BJ (cell line): ENCODE measurements at regions not wholly inside any gene's neighbourhood (a gene's known extent, or its start where the extent isn't known, plus 50 kb on each side); places are given as distances from the start of the nearest gene placed in this dataset.

Experiments
- CTCF ChIA-PET: fragments of 350-600 bp; formaldehyde crosslinking; extraction: SDS; loops from one replicate; lab custom pipeline; 2021; ENCODE audit warnings: antibody characterized with exemption, inconsistent platforms; lab: Yijun Ruan, JAX
- POLR2A ChIA-PET: fragments of 300-600 bp; sonication (Branson Sonifier 250); formaldehyde crosslinking; extraction: SDS; loops from one replicate; lab custom pipeline; 2021; ENCODE audit warnings: antibody characterized with exemption; lab: Charles Lee
- DNase-seq: peaks from one replicate; pipeline ENCODE4 v3.0.0-alpha.2; 2011; ENCODE audit warnings: low read depth
- H3K27me3 ChIP-seq: 2 replicates; pipeline ENCODE4 v1.6.0; 2011; ENCODE audit warnings: low read length; ENCODE audit not compliant: control insufficient read depth, insufficient read depth
- H3K36me3 ChIP-seq: 2 replicates; pipeline ENCODE4 v1.5.1; 2011; ENCODE audit warnings: low read length; ENCODE audit not compliant: control insufficient read depth, insufficient read depth
- H3K4me3 ChIP-seq: 2 replicates; pipeline ENCODE4 v1.5.1; 2011; ENCODE audit warnings: low read depth, mild to moderate bottlenecking, control low read depth, low read length
- TF ChIP-seq, protein P1 (sequence below): IDR thresholded peaks from 2 replicates; pipeline ENCODE4 v1.5.1; 2011; ENCODE audit warnings: low read depth, mild to moderate bottlenecking, control low read depth, inconsistent platforms, low read length, moderate library complexity; ENCODE audit not compliant: insufficient read depth

GRCh38 chr1:194047206-194047605 is 860.8 kb upstream of the B3GALT2 start:
- ChIA-PET CTCF (no interaction called here), POLR2A (no interaction called here)
- H3K36me3 ChIP-seq = no peaks in the 10 kb centered on the region
- H3K27me3 ChIP-seq = no peaks in the 10 kb centered on the region
- DNase-seq = no peak
- no peak overlapping the region for H3K4me3 ChIP-seq
- TF ChIP-seq, protein P1, sequence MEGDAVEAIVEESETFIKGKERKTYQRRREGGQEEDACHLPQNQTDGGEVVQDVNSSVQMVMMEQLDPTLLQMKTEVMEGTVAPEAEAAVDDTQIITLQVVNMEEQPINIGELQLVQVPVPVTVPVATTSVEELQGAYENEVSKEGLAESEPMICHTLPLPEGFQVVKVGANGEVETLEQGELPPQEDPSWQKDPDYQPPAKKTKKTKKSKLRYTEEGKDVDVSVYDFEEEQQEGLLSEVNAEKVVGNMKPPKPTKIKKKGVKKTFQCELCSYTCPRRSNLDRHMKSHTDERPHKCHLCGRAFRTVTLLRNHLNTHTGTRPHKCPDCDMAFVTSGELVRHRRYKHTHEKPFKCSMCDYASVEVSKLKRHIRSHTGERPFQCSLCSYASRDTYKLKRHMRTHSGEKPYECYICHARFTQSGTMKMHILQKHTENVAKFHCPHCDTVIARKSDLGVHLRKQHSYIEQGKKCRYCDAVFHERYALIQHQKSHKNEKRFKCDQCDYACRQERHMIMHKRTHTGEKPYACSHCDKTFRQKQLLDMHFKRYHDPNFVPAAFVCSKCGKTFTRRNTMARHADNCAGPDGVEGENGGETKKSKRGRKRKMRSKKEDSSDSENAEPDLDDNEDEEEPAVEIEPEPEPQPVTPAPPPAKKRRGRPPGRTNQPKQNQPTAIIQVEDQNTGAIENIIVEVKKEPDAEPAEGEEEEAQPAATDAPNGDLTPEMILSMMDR = no peak

DNA sequence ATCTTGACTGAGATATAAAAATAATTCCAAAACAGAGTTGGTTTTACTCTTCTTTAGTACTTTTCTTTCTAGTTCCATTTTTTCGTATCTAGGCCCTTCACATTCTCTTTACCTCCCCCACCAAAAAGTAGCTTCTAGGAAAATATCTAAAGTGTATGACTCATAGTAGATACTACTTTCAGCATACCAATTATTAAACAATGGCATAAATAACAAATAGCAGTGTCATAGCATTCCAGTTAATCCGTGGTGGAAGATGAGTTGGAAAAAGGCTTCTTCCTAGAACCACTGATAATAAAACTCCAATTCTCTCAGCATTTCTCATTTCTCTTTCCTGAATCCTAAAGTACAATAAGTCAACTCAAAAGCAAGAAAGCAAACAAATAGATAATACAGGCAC is 859.0 kb upstream of the B3GALT2 start:
- Histone ChIP-seq H3K36me3 (no peaks in the 10 kb centered on the region), H3K4me3 (no peak overlapping the region), H3K27me3 (no peaks in the 10 kb centered on the region)
- ChIA-PET POLR2A (no interaction called here), CTCF (interaction anchor here (1.0 kb wide), 1 partner anchor 17 kb away, joined by 3 read pairs; no protein-coding TSS in a partner anchor)
- DNase-seq = no peak
- TF ChIP-seq, protein P1 = no peak

DNA sequence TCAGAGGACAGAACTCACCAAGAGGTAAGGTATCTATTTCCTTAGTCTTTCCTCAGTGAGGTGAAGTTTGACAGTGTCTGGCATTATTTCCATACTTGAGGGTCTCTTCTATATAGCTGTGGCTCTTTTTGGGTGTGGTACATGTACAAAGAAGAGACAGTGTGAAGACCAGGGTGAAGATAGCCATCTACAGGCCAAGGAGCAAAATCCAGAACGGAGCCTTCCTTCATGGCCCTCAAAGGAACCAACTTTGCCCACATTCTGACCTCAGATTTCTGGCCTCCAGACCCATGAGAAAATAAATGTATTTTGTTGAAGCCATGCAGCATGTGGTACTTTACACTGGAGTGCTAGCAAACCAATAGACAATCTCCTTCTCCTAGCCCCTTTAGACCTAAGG is 858.5 kb upstream of the B3GALT2 start:
- TF ChIP-seq, protein P1 = no peak
- ChIA-PET CTCF (interaction anchor here (0.6 kb wide), 1 partner anchor 619 kb away, joined by 3 read pairs; no protein-coding TSS in a partner anchor), POLR2A (no interaction called here)
- H3K27me3 ChIP-seq = no peaks in the 10 kb centered on the region
- H3K4me3 ChIP-seq = no peak overlapping the region
- DNase-seq = no peak
- H3K36me3 ChIP-seq = no peaks in the 10 kb centered on the region

- Histone ChIP-seq H3K27me3 (no peaks in the 10 kb centered on the region), H3K4me3 (no peak overlapping the region), H3K36me3 (no peaks in the 10 kb centered on the region)
- TF ChIP-seq, protein P1 = no peak
- no peak for DNase-seq
- ChIA-PET POLR2A (no interaction called here), CTCF (interaction anchor here (0.6 kb wide), 1 partner anchor 620 kb away, joined by 3 read pairs; no protein-coding TSS in a partner anchor)
These were observed 857.8 kb upstream of the B3GALT2 start for GRCh38 chr1:194043984-194044755.

GRCh38 chr1:194042736-194043135 is 856.3 kb upstream of the B3GALT2 start:
- Histone ChIP-seq H3K27me3 (no peaks in the 10 kb centered on the region), H3K4me3 (no peak overlapping the region), H3K36me3 (no peaks in the 10 kb centered on the region)
- POLR2A ChIA-PET = no interaction called here
- CTCF ChIA-PET = interaction anchor here (0.7 kb wide), 1 partner anchor 695 kb away, joined by 3 read pairs; no protein-coding TSS in a partner anchor
- DNase-seq = no peak
- TF ChIP-seq, protein P1 = no peak
